ENCODE measurements at regions not wholly inside any gene's neighbourhood (a gene's known extent, or its start where the extent isn't known, plus 50 kb on each side); places are given as distances from the start of the nearest gene placed in this dataset.

- no peak overlapping the region for H3K4me3 ChIP-seq
- no peaks in the 10 kb centered on the region for H3K27me3 ChIP-seq (ENCODE audit: low read depth)
- DNase-seq: no peak
- intact Hi-C loops (cut with DNase I): no loop called here
- H3K9me3 ChIP-seq: no peaks in the 10 kb centered on the region
- H3K4me1 ChIP-seq: peaks cover 9% of the 10 kb centered on the region
- no peak for TF ChIP-seq CTCF (IDR thresholded peaks at IDR 0.05)
- no peaks in the 10 kb centered on the region for H3K36me3 ChIP-seq
- no peak for ATAC-seq
- no peak overlapping the region for H3K27ac ChIP-seq
Measured at GRCh38 chrX:13130816-13131215, 86.4 kb upstream of the FAM9C start.

GRCh38 chrX:13128104-13128503, 83.7 kb upstream of the FAM9C start:
- Histone ChIP-seq H3K27me3 (ENCODE audit: low read depth) (no peaks in the 10 kb centered on the region), H3K4me1 (peaks cover 24% of the 10 kb centered on the region), H3K9me3 (no peaks in the 10 kb centered on the region), H3K4me3 (no peak overlapping the region), H3K36me3 (no peaks in the 10 kb centered on the region), H3K27ac (no peak overlapping the region)
- ATAC-seq: peak in 1 of 2 donors; percentile 56
- intact Hi-C loops (cut with DNase I): no loop called here
- no peak for TF ChIP-seq CTCF (IDR thresholded peaks at IDR 0.05)
- no peak for DNase-seq

GRCh38 chrX:13126775-13127174, 82.4 kb upstream of the FAM9C start:
- H3K27ac ChIP-seq: peak overlapping the region; percentile 18
- peaks cover 30% of the 10 kb centered on the region for H3K4me1 ChIP-seq
- no peak for TF ChIP-seq CTCF (IDR thresholded peaks at IDR 0.05)
- no peak for DNase-seq
- no peaks in the 10 kb centered on the region for H3K36me3 ChIP-seq
- no peaks in the 10 kb centered on the region for H3K27me3 ChIP-seq (ENCODE audit: low read depth)
- H3K4me3 ChIP-seq: no peak overlapping the region
- ATAC-seq: peak in 1 of 2 donors; percentile 11
- no peaks in the 10 kb centered on the region for H3K9me3 ChIP-seq
- intact Hi-C loops (cut with DNase I): no loop called here

- H3K27ac ChIP-seq: no peak overlapping the region
- peaks cover 42% of the 10 kb centered on the region for H3K4me1 ChIP-seq
- H3K36me3 ChIP-seq: no peaks in the 10 kb centered on the region
- DNase-seq: no peak
- no peaks in the 10 kb centered on the region for H3K9me3 ChIP-seq
- ATAC-seq: no peak
- no peak for TF ChIP-seq CTCF (IDR thresholded peaks at IDR 0.05)
- no peaks in the 10 kb centered on the region for H3K27me3 ChIP-seq (ENCODE audit: low read depth)
- intact Hi-C loops (cut with DNase I): no loop called here
- H3K4me3 ChIP-seq: no peak overlapping the region
Measured at GRCh38 chrX:13125188-13125587, 80.8 kb upstream of the FAM9C start.

- Histone ChIP-seq H3K4me1 (peaks cover 46% of the 10 kb centered on the region), H3K27me3 (ENCODE audit: low read depth) (no peaks in the 10 kb centered on the region), H3K27ac (peak overlapping the region; percentile 51), H3K4me3 (no peak overlapping the region), H3K9me3 (no peaks in the 10 kb centered on the region), H3K36me3 (no peaks in the 10 kb centered on the region)
- DNase-seq (no peak), ATAC-seq (peak in 1 of 2 donors; percentile 5)
- TF ChIP-seq CTCF (IDR thresholded peaks at IDR 0.05): no peak
- intact Hi-C loops (cut with DNase I): no loop called here
Measured at GRCh38 chrX:13123857-13124345, 79.5 kb upstream of the FAM9C start.

Measured in lower lobe of right lung (tissue), 2 donors.